ENCODE measurements at regions not wholly inside any gene's neighbourhood (a gene's known extent, or its start where the extent isn't known, plus 50 kb on each side); places are given as distances from the start of the nearest gene placed in this dataset.
"Not testable (repeated sequence)": the region's sequence is repeated elsewhere in the genome, so short reads cannot be mapped to it uniquely, and the experiment has no call there.

GRCh38 chr18:70411307-70411706, 122.5 kb downstream of the SOCS6 start:
- intact Hi-C loops (cut with micrococcal nuclease) = no loop called here

- intact Hi-C loops (cut with micrococcal nuclease) = no loop called here
These were observed 116.2 kb downstream of the SOCS6 start for GRCh38 chr18:70405052-70405451.

- intact Hi-C loops (cut with micrococcal nuclease) = no loop called here
These were observed 111.6 kb downstream of the SOCS6 start for GRCh38 chr18:70400476-70400875.

- intact Hi-C loops (cut with micrococcal nuclease) = no loop called here
These were observed 109.2 kb downstream of the SOCS6 start for GRCh38 chr18:70398076-70398475.

- intact Hi-C loops (cut with micrococcal nuclease) = no loop called here
These were observed 108.5 kb downstream of the SOCS6 start for GRCh38 chr18:70397259-70397925.

- intact Hi-C loops (cut with micrococcal nuclease) = not testable (repeated sequence)
These were observed 106.9 kb downstream of the SOCS6 start for GRCh38 chr18:70395771-70396170.

- intact Hi-C loops (cut with micrococcal nuclease) = no loop called here
These were observed 105.8 kb downstream of the SOCS6 start for GRCh38 chr18:70394672-70395071.

- intact Hi-C loops (cut with micrococcal nuclease) = no loop called here
These were observed 101.7 kb downstream of the SOCS6 start for GRCh38 chr18:70390371-70391090.

- intact Hi-C loops (cut with micrococcal nuclease) = not testable (repeated sequence)
These were observed 100.2 kb downstream of the SOCS6 start for GRCh38 chr18:70389036-70389435.

GRCh38 chr18:70387027-70387426, 98.2 kb downstream of the SOCS6 start:
- intact Hi-C loops (cut with micrococcal nuclease) = no loop called here

- intact Hi-C loops (cut with micrococcal nuclease) = no loop called here
These were observed 97.7 kb downstream of the SOCS6 start for GRCh38 chr18:70386582-70386981.

GRCh38 chr18:70385474-70385873, 96.6 kb downstream of the SOCS6 start:
- intact Hi-C loops (cut with micrococcal nuclease) = no loop called here

GRCh38 chr18:70384181-70384790, 95.4 kb downstream of the SOCS6 start:
- intact Hi-C loops (cut with micrococcal nuclease) = no loop called here

- intact Hi-C loops (cut with micrococcal nuclease) = no loop called here
These were observed 94.3 kb downstream of the SOCS6 start for GRCh38 chr18:70382992-70383717.

GRCh38 chr18:70382017-70382416, 93.2 kb downstream of the SOCS6 start:
- intact Hi-C loops (cut with micrococcal nuclease) = no loop called here

GRCh38 chr18:70380915-70381896, 92.4 kb downstream of the SOCS6 start:
- intact Hi-C loops (cut with micrococcal nuclease) = no loop called here
